Prostate gland (tissue), 2 donors: ENCODE measurements at regions not wholly inside any gene's neighbourhood (a gene's known extent, or its start where the extent isn't known, plus 50 kb on each side); places are given as distances from the start of the nearest gene placed in this dataset.

Experiments used
- POLR2A ChIP-seq: fragments of 450-650 bp; IDR thresholded peaks from one replicate; pipeline ENCODE4 v1.6.1; 2016; ENCODE audit warnings: antibody characterized with exemption, mild to moderate bottlenecking
- POLR2AphosphoS5 ChIP-seq: sonication (generic); formaldehyde crosslinking; IDR thresholded peaks from one replicate; pipeline ENCODE4 v1.6.1; 2017; ENCODE audit warnings: antibody characterized with exemption
- TF ChIP-seq, protein P1 (sequence below), 4 experiments: fragments of 200-600 bp in 2 of 4; fragments of 450-650 bp in 2 of 4; sonication (generic) in 2 of 4; IDR thresholded peaks; 1 replicate in 3 of 4; 2 replicates in 1 of 4; pipeline ENCODE4 v1.5.1; 2016 to 2019; ENCODE audit warnings: antibody characterized with exemption in 4 of 4, mild to moderate bottlenecking in 2 of 4, moderate library complexity in 2 of 4

DNA sequence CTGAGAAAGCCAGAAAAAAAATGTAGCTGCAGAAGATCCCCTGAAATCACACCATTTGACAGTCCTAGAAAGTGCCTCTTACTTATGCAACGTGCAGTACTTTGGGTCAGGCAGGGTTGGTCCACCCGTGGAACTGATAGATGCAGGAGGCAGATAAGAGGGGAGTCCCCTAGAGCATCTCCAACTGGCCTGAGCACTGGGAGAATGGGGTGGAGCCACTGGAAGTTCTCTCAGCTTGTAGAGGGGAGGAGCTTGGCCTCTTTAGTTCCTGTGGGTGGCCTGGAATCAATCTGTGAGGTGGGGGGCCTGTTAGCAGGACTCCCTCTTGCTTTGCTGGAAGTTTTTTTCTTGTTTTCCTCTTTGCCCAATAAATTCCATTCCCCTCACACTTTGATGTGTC lies 335.7 kb upstream of the NCAM2 start:
- no peak for TF ChIP-seq POLR2A
- no peak for TF ChIP-seq POLR2AphosphoS5
- TF ChIP-seq, protein P1, sequence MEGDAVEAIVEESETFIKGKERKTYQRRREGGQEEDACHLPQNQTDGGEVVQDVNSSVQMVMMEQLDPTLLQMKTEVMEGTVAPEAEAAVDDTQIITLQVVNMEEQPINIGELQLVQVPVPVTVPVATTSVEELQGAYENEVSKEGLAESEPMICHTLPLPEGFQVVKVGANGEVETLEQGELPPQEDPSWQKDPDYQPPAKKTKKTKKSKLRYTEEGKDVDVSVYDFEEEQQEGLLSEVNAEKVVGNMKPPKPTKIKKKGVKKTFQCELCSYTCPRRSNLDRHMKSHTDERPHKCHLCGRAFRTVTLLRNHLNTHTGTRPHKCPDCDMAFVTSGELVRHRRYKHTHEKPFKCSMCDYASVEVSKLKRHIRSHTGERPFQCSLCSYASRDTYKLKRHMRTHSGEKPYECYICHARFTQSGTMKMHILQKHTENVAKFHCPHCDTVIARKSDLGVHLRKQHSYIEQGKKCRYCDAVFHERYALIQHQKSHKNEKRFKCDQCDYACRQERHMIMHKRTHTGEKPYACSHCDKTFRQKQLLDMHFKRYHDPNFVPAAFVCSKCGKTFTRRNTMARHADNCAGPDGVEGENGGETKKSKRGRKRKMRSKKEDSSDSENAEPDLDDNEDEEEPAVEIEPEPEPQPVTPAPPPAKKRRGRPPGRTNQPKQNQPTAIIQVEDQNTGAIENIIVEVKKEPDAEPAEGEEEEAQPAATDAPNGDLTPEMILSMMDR (IDR thresholded peaks at IDR 0.05): no peak
